Fibroblast of villous mesenchyme (primary cell): ENCODE measurements at regions not wholly inside any gene's neighbourhood (a gene's known extent, or its start where the extent isn't known, plus 50 kb on each side); places are given as distances from the start of the nearest gene placed in this dataset.
"Not testable (repeated sequence)": the region's sequence is repeated elsewhere in the genome, so short reads cannot be mapped to it uniquely, and the experiment has no call there.

ENCODE experiments used
- DNase-seq: peaks from one replicate; pipeline ENCODE4 v3.0.0-alpha.2; 2010; ENCODE audit warnings: low read depth
- H3K4me3 ChIP-seq: 2 replicates; pipeline ENCODE4 v1.5.1; 2011; ENCODE audit warnings: low read depth, mild to moderate bottlenecking, low read length
- CTCF ChIP-seq: IDR thresholded peaks from 2 replicates; pipeline ENCODE4 v1.5.1; 2012; ENCODE audit warnings: low read depth, mild to moderate bottlenecking, low read length; ENCODE audit not compliant: insufficient read depth

- DNase-seq: peak; percentile 55
- no peak overlapping the region for H3K4me3 ChIP-seq
- no peak for TF ChIP-seq CTCF
Measured at GRCh38 chr2:138421971-138422335, 79.6 kb upstream of the SPOPL start.

- DNase-seq: no peak
- H3K4me3 ChIP-seq: no peak overlapping the region
- TF ChIP-seq CTCF: no peak
Measured at GRCh38 chr2:138423198-138423597, 78.4 kb upstream of the SPOPL start.

GRCh38 chr2:138423745-138424144, 77.8 kb upstream of the SPOPL start:
- no peak for DNase-seq
- no peak overlapping the region for H3K4me3 ChIP-seq
- TF ChIP-seq CTCF: no peak

GRCh38 chr2:138424436-138425140, 77.0 kb upstream of the SPOPL start:
- no peak for TF ChIP-seq CTCF

GRCh38 chr2:138426116-138426515, 75.5 kb upstream of the SPOPL start:
- not testable (repeated sequence) for H3K4me3 ChIP-seq, DNase-seq

More at GRCh38 chr2:138424436-138425140, 77.0 kb upstream of the SPOPL start:
- DNase-seq: no peak
- no peak overlapping the region for H3K4me3 ChIP-seq

GRCh38 chr2:138428710-138429440, 72.7 kb upstream of the SPOPL start:
- H3K4me3 ChIP-seq: no peak overlapping the region
- TF ChIP-seq CTCF: no peak
- DNase-seq: no peak

- no peak for TF ChIP-seq CTCF
- DNase-seq: no peak
- H3K4me3 ChIP-seq: no peak overlapping the region
Measured at GRCh38 chr2:138430181-138430580, 71.4 kb upstream of the SPOPL start.
